HG02852 (cell line): ENCODE measurements at regions not wholly inside any gene's neighbourhood (a gene's known extent, or its start where the extent isn't known, plus 50 kb on each side); places are given as distances from the start of the nearest gene placed in this dataset.

ENCODE experiments used
- ATAC-seq: cut with Tn5 transposase; IDR thresholded peaks from one replicate; pipeline ENCODE4 v1.9.1; 2021; ENCODE audit warnings: mild to moderate bottlenecking, moderate library complexity; ENCODE audit not compliant: unreplicated experiment

GRCh38 chr1:94599095-94599813, 57.7 kb upstream of the F3 start:
- no peak for ATAC-seq

GRCh38 chr1:94597701-94598100, 56.1 kb upstream of the F3 start:
- ATAC-seq: no peak

GRCh38 chr1:94596260-94596659, 54.7 kb upstream of the F3 start:
- no peak for ATAC-seq

GRCh38 chr1:94595658-94596057, 54.1 kb upstream of the F3 start:
- no peak for ATAC-seq

- ATAC-seq: no peak
Measured at GRCh38 chr1:94593611-94594010, 52.1 kb upstream of the F3 start.

GRCh38 chr1:94592571-94592920, 51.0 kb upstream of the F3 start:
- ATAC-seq: no peak

GRCh38 chr1:94591823-94592570, 50.4 kb upstream of the F3 start:
- no peak for ATAC-seq
